ENCODE measurements at regions not wholly inside any gene's neighbourhood (a gene's known extent, or its start where the extent isn't known, plus 50 kb on each side); places are given as distances from the start of the nearest gene placed in this dataset.
"Not testable (repeated sequence)": the region's sequence is repeated elsewhere in the genome, so short reads cannot be mapped to it uniquely, and the experiment has no call there.

GRCh38 chr5:67676863-67677262 is 480.3 kb upstream of the CD180 start:
- no peak for DNase-seq

GRCh38 chr5:67674159-67674655 is 477.6 kb upstream of the CD180 start:
- DNase-seq: no peak

GRCh38 chr5:67673618-67674017 is 477.0 kb upstream of the CD180 start:
- no peak for DNase-seq

DNA sequence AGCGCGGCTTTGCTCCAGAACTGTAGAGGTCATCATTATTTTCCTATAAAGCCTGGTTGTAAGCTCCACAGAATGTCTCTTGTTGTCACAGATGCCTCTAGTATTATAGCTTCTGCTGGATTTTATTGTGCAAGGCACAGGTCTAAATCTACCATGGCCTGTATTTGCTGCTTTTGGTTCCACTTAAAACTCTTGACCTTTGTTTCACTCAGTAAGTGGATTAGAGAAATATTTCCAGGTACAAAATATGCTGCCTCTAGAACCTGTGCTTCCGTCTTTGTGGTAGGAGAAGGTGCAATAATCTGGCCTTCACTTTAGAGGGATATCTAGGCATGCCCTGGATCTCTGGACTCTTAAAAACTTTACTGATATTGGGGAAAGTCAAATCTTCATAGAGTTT is 476.6 kb upstream of the CD180 start:
- DNase-seq: no peak

GRCh38 chr5:67672636-67673035 is 476.0 kb upstream of the CD180 start:
- no peak for DNase-seq

GRCh38 chr5:67669916-67670315 is 473.3 kb upstream of the CD180 start:
- no peak for DNase-seq

DNA sequence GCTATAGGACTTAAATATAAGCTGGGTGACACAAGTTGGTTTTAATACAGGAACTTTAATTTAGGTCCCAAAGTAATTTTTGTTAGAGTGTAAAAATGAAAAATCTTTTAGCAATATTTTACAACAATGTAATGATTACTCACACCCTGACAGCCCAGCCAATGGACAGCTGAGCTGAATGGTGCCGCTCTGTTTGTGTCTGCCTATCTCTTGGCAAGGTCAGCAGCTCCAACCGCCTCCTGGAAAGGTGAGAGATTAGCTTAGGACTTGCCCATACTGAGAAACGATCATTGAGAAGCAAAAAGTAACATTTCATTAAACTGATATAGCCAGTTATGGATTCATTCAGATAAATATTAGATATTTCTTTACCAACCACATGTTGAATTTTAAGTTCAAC is 463.6 kb upstream of the CD180 start:
- DNase-seq: no peak

DNA sequence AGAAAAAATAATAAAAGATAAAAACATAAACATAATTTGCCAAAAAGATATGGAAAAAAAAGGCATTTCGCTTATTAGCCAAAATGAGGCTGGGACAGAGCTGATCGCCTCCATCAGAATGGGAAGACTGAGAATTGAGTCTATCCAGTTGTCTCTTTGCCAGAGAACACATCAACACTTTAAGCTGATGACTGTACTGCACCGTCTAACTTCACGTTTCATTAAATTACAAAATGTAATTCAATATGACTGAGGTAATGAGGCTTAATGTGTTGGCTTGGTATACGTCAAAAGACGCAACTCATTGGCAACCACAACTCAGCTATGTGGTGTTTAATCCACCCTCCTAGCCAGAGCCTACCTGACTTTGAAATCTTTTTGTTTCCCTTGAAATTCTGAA is 462.7 kb upstream of the CD180 start:
- DNase-seq: no peak

DNA sequence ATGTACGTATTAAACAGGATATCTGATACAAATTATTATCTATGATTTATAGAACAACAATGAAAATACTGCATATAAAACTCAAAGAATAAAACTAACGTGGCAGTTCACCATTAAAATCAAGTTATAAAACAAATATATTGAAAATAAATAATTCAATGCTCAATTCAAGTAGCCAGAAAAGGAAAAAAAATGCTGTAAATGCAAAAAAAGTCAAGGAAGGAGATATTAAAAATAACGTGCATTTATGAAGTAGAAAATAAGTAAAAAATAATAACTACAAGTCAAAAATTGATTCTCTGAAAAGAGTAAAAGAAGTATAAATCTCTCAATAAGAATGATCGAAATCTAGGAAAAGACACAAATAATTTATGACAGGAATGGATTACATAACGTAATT is 460.5 kb upstream of the CD180 start:
- no peak for DNase-seq

DNA sequence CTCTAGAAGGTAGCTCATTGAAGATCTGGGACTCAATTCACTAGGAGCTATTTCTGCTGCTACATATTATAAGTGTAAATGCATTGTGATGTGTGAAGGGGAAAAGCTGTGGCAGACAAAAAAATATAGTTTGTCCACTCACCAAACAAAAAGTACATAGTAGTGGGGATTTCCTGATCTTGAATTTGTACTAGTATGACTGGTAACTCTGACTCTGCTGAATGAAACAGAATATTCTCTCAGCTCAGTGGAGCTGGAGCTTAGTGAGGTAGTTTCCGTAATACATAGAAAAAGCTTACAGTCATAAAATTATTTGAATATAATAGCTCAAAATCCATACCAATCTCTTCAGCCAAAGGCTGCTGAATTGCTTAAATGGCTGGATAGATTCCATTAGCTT is 455.6 kb upstream of the CD180 start:
- DNase-seq: no peak

- DNase-seq: no peak
Measured at GRCh38 chr5:67651180-67651579, 454.6 kb upstream of the CD180 start.

DNA sequence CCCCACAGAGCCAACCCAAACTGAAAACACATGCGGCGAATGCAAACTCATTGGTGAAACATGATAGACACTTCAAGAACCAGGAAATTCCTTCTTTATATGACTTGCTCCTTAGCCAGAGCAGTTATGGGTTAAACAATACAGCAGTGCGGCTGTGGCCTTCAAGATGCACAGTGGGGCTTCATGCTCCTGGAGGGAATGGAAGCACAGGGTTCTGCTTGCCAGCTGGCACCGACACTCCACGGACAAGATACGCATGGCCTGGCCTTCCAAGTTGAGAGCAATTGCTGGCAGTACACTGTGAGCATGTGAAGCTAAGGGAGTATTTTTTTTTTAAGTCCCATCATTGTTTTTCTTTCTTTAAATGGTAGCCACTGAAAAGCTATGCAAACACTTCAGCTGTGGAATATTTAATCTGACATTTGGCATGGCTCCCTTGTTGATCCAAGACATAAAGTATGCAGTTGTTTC is 451.6 kb upstream of the CD180 start:
- DNase-seq: no peak

GRCh38 chr5:67647772-67648171 is 451.2 kb upstream of the CD180 start:
- no peak for DNase-seq

DNA sequence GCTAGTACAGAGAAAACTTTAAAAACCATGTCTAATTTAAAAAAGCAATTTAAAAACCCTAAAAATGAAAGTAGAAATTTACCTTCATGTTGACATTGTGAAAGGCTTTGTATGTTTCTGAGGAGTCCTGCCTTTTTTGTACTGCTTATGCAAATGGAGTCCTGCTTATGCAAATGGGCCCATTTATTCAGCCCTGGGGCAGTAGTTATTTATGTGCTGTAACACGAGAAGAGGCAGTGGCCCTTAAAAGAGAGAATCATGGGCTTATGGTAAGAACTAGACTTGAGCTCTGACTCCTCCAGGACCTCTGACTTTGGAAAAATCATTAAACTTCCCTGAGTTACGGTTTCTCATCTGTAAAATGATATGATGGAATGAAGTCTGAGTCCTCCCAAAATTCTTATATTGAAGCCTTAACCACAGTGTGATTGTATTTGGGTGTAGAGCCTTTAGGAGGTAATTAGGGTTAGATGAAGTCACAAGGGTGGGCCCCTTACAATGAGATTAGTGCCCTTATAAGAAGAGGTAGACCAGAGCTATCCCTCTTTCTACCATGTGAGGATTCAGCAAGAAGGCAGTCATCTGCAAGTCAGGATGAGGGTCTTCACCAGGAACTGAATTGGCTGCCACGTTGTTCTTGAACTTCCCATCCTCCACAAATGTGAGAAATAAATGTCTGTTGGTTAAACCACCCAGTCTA is 447.8 kb upstream of the CD180 start:
- DNase-seq: no peak

DNA sequence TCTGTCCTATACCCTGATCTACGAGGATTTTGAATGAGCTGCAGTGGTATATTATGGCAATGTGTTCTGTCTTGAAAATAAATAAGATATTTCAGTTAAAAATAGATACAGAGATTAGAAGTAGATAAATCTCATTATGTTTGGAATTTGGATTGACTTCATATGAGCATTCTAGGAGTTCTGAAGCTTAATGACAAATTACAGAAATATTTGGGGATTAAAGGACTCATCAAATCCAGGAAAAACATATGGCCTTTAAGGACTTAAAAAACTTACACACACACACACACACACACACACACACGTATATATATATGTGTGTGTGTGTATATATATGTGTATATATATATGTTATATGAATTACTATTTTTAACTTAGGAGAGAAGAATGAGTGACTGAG is 446.9 kb upstream of the CD180 start:
- no peak for DNase-seq

- no peak for DNase-seq
Measured at GRCh38 chr5:67639976-67640375, 443.4 kb upstream of the CD180 start.

DNA sequence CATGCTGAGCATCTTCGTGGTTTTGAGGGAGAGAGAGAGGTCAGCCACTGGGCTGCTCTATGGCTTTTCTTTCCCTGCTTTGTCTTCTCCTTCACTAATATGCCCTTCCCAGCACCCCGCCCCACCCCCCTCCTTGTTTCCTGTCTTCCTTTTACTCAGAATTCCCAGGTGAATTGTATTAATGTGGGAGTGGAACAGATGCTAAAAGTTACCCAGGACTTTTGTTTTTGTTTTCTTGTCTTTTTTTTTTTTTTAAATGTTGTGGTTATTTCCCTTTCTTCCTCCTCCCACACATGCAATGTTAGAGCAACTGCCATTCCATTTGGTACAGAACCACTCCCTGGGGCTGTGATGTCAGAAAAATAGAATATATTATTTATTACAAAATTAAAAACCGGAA is 442.7 kb upstream of the CD180 start:
- DNase-seq: no peak

- no peak for DNase-seq
Measured at GRCh38 chr5:67636850-67637524, 440.4 kb upstream of the CD180 start.

GRCh38 chr5:67636091-67636490 is 439.5 kb upstream of the CD180 start:
- DNase-seq: no peak

DNA sequence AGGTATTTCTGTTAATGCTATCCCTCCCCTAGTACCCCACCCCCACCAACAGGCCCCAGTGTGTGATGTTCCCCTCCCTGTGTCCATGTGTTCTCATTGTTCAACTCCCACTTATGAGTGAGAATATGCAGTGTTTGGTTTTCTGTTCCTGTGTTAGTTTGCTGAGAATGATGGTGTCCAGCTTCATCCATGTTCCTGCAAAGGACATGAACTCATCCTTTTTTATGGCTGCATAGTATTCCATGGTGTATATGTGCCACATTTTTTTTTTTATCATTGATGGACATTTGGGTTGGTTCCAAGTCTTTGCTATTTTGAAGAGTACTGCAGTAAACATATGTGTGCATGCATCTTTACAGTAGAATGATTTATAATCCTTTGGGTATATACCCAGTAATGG is 430.5 kb upstream of the CD180 start:
- DNase-seq: not testable (repeated sequence)

GRCh38 chr5:67623078-67623477 is 426.5 kb upstream of the CD180 start:
- no peak for DNase-seq

DNA sequence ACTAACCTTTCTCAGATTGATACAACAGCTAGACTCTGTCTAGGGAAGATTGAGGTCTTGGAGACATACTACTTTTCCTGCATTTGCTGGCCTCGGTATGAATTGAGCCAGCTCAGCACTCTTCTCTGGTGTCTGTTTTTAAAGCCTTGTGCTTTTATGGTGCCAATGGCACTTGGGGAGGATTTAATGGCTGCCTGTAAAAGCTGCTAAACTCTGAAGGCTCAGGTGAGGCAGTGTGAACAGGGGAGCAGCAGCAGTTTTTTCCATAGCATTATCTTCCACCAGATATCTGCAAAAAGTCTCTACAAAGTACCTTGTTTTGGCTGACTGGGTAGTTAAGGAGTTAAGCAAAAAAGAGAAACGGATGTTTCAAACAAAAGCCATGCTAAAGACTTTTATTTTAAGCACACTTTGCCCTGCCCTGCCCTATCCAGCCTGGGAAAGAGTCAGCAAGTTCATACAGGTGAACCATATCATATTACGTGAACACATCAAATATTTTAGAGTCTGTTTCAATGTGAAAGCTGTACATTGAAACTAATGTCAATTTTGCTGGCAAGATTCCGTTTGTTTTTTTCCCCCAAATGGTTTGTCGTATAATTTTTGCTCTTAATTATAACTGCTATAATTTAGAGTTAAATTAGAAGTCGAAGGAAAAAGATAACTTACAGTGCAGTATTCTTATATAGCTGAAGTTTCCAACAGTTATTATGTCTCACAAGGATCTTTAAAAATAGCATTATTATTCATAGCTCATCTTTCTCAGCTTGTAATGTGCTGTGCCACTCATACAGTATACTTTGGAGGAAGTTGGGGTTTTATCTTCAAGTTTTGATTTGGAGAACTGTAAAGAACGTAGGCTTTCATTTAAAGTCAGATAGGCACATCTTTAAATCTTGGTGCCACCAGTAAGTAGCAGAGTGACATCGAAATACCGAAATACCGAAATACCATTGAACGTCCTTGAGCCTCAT is 424.1 kb upstream of the CD180 start:
- DNase-seq: no peak

DNA sequence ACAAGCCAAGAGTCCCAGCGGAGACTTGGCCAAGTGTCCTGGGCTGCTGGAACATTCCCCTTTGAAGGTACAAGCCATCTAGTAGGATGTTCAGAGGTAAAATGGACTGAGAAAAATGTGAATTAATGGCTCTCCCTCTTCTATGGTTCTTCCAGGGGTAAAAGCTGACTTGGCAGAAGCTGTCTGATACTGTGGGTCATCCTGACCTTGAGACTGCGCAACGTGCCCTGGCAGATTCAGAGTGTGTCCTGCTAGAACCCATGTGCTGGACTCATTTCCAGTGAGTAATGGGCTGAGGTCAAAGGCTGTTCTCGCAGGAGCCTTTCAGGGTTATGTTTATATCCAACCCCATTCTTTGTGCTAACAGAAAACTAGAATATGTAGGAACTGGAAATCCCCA is 423.0 kb upstream of the CD180 start:
- no peak for DNase-seq
